Stomach (tissue), 4 donors: ENCODE measurements at regions not wholly inside any gene's neighbourhood (a gene's known extent, or its start where the extent isn't known, plus 50 kb on each side); places are given as distances from the start of the nearest gene placed in this dataset.

Source experiments
- POLR2A ChIP-seq, 4 donors: fragments of 450-650 bp; IDR thresholded peaks; one replicate each; pipeline ENCODE4 v1.6.1; 2016; ENCODE audit warnings: antibody characterized with exemption in 4 of 4, control low read depth in 2 of 4, mild to moderate bottlenecking in 1 of 4, moderate library complexity in 1 of 4
- POLR2AphosphoS5 ChIP-seq, 3 donors: sonication (generic); formaldehyde crosslinking; IDR thresholded peaks; one replicate each; pipeline ENCODE4 v1.6.1; 2016; ENCODE audit warnings: antibody characterized with exemption in 3 of 3
- TF ChIP-seq, protein P1 (sequence below), 7 experiments: fragments of 450-650 bp in 4 of 7; fragments of 200-600 bp in 3 of 7; sonication (generic) in 3 of 7; IDR thresholded peaks; one replicate each; pipeline ENCODE4 v1.5.1; 2016 to 2019; ENCODE audit warnings: antibody characterized with exemption in 7 of 7, control low read depth in 2 of 7, mild to moderate bottlenecking in 1 of 7

- TF ChIP-seq POLR2A (IDR thresholded peaks at IDR 0.05) (no peak), POLR2AphosphoS5 (IDR thresholded peaks at IDR 0.05) (no peak)
- TF ChIP-seq, protein P1, sequence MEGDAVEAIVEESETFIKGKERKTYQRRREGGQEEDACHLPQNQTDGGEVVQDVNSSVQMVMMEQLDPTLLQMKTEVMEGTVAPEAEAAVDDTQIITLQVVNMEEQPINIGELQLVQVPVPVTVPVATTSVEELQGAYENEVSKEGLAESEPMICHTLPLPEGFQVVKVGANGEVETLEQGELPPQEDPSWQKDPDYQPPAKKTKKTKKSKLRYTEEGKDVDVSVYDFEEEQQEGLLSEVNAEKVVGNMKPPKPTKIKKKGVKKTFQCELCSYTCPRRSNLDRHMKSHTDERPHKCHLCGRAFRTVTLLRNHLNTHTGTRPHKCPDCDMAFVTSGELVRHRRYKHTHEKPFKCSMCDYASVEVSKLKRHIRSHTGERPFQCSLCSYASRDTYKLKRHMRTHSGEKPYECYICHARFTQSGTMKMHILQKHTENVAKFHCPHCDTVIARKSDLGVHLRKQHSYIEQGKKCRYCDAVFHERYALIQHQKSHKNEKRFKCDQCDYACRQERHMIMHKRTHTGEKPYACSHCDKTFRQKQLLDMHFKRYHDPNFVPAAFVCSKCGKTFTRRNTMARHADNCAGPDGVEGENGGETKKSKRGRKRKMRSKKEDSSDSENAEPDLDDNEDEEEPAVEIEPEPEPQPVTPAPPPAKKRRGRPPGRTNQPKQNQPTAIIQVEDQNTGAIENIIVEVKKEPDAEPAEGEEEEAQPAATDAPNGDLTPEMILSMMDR (IDR thresholded peaks at IDR 0.05), result no peak
Observed at GRCh38 chrX:74179499-74179898, 124.5 kb upstream of the ZCCHC13 start.
